GM19043 (cell line): ENCODE measurements at regions not wholly inside any gene's neighbourhood (a gene's known extent, or its start where the extent isn't known, plus 50 kb on each side); places are given as distances from the start of the nearest gene placed in this dataset.
"Not testable (repeated sequence)": the region's sequence is repeated elsewhere in the genome, so short reads cannot be mapped to it uniquely, and the experiment has no call there.

Experiments
- ATAC-seq: cut with Tn5 transposase; IDR thresholded peaks from one replicate; pipeline ENCODE4 v1.9.1; 2021; ENCODE audit warnings: low read depth; ENCODE audit not compliant: unreplicated experiment

- ATAC-seq, result no peak
These were observed 106.5 kb upstream of the EPHA3 start for GRCh38 chr3:89000886-89001285.

GRCh38 chr3:89002191-89002590 is 105.2 kb upstream of the EPHA3 start:
- ATAC-seq, result no peak

DNA sequence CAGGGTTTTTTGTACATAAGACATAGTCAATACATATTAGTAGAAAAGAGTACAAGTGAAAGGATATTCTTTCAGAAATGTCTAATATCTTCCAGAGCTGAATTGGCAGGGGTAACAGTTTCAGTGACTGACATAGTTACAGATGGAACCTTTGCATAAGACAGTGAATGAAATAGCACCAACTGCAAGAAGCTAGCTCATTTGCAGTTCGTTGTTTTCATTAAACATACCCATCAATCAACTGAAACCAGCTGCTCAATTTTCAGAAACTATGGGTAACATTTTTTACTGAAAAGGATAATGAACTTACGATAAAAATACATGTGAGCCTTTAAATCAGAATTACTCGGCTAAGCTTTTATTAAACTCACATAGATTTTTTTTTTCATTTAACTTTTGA is 93.9 kb upstream of the EPHA3 start:
- ATAC-seq, result no peak

DNA sequence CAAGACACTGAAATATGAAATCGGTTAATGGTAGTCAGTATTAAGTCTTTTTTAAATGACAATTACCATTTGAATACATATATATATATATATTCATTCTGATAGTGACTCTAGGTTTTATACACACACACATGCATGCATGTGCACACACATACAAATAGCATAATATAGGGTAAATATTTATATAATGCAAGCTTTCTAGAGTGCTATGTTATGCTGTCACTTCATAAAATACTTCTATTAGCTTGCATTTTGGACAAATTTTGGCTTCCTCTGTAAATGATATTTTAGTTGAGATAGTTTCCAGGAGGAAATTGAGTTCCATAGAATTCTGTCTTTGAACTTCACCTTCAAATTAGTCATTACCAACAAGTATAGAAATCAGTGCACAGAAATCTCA is 89.9 kb upstream of the EPHA3 start:
- no peak for ATAC-seq

DNA sequence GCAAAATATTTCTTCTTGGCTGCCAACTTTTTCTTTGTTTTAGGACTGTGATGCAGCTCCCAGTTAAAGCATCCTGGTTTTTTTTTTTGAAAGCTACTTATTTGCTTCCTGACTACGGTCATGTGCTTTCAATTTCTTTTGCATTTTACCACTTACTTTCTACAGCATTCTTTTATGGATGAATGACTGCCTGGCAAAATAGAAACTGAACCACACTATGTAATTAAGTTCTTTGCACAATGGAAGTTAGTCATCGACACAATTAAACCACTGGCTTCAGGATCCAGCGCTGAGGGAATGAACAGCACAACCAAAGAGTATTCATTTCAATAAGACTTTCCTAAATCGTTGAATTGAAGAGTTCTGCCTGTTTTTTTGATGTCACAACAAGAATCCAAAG is 82.2 kb upstream of the EPHA3 start:
- no peak for ATAC-seq

DNA sequence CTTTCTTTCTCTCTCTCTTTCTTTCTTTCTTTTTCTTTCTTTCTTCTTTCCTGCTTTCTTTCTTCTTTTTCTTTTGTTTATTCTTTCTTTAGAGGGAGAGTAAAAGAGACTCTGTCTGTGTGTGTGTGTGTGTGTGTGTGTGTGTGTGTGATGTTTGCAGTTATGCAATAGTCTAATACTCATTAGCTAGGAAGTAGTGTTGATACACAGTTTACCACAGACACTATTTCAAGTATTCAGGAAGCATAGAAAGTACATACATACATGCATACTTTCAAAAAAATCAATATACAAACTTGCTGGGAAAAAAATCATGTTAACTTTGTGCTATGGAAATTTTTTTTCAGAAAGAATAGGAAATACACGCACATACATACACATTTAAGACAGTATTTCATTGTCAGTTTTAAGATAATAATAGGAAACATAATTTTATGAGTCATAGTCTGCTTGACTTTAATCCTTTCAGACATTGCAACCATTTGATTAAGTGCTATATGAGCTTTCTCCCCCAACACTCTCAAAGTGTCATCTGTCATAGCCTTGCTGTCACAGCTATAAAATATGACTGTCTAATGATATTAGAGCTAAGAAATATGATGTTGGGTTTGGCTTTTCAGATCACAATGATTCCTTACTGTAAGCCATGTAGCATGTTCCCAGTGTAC is 74.9 kb upstream of the EPHA3 start:
- no peak for ATAC-seq

DNA sequence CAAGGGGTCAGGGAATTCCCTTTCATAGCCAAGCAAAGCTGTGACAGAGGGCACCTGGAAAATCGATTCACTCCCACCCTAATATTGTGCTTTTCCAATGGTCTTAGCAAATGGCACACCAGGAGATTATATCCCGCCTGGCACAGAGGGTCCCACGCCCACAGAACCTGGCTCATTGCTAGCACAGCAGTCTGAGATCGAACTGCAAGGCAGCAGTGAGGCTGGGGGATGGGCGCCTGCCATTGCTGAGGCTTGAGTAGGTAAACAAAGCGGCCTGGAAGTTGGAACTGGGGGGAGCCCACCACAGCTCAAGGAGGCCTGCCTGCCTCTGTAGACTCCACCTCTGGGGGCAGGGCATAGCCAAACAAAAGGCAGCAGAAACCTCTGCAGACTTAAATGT is 72.7 kb upstream of the EPHA3 start:
- not testable (repeated sequence) for ATAC-seq

DNA sequence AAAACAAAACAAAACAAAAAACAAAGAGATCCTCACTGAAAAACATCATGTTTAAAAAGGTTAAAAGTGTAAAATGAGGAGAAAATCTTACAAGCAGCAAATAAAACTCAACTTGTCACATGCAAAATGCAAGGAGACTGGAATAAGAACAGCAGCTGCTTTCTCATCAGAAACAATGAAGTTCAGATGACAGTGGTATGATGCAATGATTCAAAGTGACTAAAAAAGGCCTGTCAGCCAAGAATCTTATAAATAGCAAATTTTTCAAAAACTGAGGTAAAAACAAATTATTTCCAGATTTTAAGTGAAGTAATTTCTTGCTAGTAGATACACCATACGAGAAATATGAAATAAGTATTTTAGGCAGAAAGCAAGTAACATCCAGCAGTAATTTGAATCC is 68.6 kb upstream of the EPHA3 start:
- no peak for ATAC-seq

DNA sequence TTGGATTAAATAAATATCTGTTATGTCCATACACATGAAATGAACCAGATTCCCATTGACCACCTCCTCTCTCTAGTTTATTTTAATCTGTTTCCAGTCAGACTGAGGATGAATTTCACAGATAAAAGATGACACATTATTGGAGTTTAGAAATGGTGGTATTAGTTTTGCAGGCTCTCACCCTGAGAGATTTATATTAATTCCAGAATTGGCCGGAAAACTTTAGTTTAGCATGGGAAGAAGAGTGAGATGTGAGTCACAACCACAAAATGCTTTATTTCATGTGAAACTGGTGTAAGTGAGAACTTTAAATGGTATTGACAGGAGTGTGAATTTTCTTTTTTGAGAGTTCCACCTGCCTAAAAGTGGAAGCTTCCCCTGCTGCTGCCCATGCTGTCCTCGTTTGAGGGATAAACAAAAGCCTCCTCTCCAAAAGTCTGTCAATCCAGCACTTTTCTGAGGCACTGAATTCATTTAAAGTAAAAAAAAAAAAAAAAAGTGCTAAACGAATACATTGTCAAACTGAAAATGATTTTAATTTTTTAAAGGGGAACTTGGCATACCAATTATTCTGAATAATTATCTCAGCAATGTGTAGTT is 65.1 kb upstream of the EPHA3 start:
- no peak for ATAC-seq

DNA sequence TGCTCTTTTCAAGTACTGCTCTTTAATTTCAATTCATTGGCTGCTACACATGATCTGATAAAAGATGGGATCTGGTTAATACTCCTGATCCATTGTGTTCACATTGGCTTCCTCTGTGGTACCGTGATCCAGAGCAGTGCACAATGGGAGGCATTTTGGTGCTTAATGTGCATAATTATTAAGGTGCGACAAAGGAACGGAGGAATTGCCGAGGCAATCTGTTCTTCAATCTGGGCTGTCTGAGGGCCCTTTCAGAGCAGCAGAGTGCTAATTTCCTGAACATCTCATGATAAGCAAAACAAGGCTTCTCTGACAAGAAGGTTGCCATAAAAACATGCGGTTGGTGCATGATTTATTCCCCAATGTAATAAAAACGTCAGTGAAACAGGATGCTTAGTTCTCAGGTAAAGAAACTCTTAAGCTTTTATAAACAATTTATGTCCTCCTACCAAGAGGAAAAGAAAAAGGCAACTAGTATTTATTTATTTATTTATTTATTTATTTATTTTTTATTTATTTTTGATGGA is 64.0 kb upstream of the EPHA3 start:
- ATAC-seq, result no peak

DNA sequence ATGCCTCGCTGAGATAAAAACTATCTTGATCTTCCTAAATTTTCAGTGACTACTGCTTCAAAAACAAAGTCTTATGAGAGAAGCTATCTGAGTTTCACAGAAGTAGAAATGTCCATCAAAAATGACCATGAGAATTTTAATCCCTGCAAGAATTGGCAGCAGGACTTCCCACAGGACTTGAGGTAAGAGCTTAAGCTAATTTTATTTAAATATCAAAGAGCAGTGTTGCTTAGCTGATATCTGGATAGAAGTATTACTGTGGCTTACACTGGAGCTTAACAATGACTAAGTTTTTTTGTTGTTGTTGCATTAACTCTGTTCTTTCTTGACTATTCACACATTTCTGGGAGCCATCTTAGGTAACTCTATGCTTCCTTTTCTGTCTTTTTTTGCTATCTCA is 60.8 kb upstream of the EPHA3 start:
- ATAC-seq, result no peak

GRCh38 chr3:89049119-89049518 is 58.3 kb upstream of the EPHA3 start:
- no peak for ATAC-seq

GRCh38 chr3:89052386-89052785 is 55.0 kb upstream of the EPHA3 start:
- no peak for ATAC-seq

- no peak for ATAC-seq
These were observed 50.0 kb upstream of the EPHA3 start for GRCh38 chr3:89057398-89057797.
